ENCODE measurements at regions not wholly inside any gene's neighbourhood (a gene's known extent, or its start where the extent isn't known, plus 50 kb on each side); places are given as distances from the start of the nearest gene placed in this dataset.

GRCh38 chr1:212162635-212163034 lies 122.6 kb upstream of the PPP2R5A start:
- H3K36me3 ChIP-seq (ENCODE audit: control insufficient read depth in 2 of 2, extremely low read depth in 1 of 2, insufficient read depth in 2 of 2, low read length in 2 of 2) = no peaks in the 10 kb centered on the region
- no peak overlapping the region for H2AFZ ChIP-seq (ENCODE audit: low read depth, low read length)
- FAIRE-seq = no peak
- ChIA-PET CTCF (interaction anchor here (0.7 to 1.9 kb wide), 3 partner anchors 10 to 92 kb away, joined by 3 to 11 read pairs (median 6); no protein-coding TSS in a partner anchor), POLR2A (no interaction called here)
- H3K4me2 ChIP-seq (ENCODE audit: insufficient read depth, low read length) = no peak overlapping the region
- H3K9ac ChIP-seq (replicated peaks; ENCODE audit: extremely low read depth, insufficient read depth, low read length) = no peak overlapping the region
- dilution Hi-C loops (cut with MboI; ENCODE audit: extremely low pct_ligation_motif_present, low sequenced_read_pairs) = no loop called here
- H3K4me1 ChIP-seq (ENCODE audit: control insufficient read depth, extremely low read depth, insufficient read depth, low read length) = peaks cover 29% of the 10 kb centered on the region
- DNase-seq (ENCODE audit: low read depth, low spot score) = peak; percentile 57
- no peaks in the 10 kb centered on the region for H3K27me3 ChIP-seq (ENCODE audit: control insufficient read depth in 2 of 2, insufficient read depth in 2 of 2, low read length in 2 of 2)
- no peak overlapping the region for H3K27ac ChIP-seq (ENCODE audit: insufficient read depth, low read depth, low read length)
- H3K4me3 ChIP-seq (replicated peaks in 1 of 3; ENCODE audit: insufficient read depth in 1 of 3, low read depth in 1 of 3, low read length in 3 of 3) = no peak overlapping the region
- no peaks in the 10 kb centered on the region for H3K9me1 ChIP-seq (replicated peaks; ENCODE audit: control insufficient read depth, extremely low read depth, insufficient read depth, low read length)
- BruUV-seq (replicated peaks) = no TSS peak
- intact Hi-C loops (cut with micrococcal nuclease) = no loop called here
- no peaks in the 10 kb centered on the region for H3K79me2 ChIP-seq (ENCODE audit: control insufficient read depth, insufficient read depth, low read length)
- H4K20me1 ChIP-seq (replicated peaks; ENCODE audit: control insufficient read depth, extremely low read depth, insufficient read depth, low read length) = no peaks in the 10 kb centered on the region
- no peak for TF ChIP-seq EZH2 (IDR thresholded peaks at IDR 0.05; ENCODE audit: borderline replicate concordance, low read depth, low read length, severe bottlenecking)
- TF ChIP-seq POLR2AphosphoS5 (IDR thresholded peaks at IDR 0.05; ENCODE audit: insufficient read depth, low read depth, low read length) = no peak
- no peak for TF ChIP-seq POLR2A (IDR thresholded peaks at IDR 0.05; ENCODE audit: low read depth, low read length)
- no peak for TF ChIP-seq GATA2 (IDR thresholded peaks at IDR 0.05; ENCODE audit: insufficient read depth, insufficient read length, low read depth, low read length)
- no peak for TF ChIP-seq MYC (IDR thresholded peaks at IDR 0.05; ENCODE audit: low read depth, low read length)
- TF ChIP-seq MAX (IDR thresholded peaks at IDR 0.05; ENCODE audit: insufficient read depth, insufficient read length) = no peak
- TF ChIP-seq JUN (IDR thresholded peaks at IDR 0.05; ENCODE audit: borderline replicate concordance, insufficient read depth, insufficient read length, low read depth) = no peak
- no peak for TF ChIP-seq CTCF (IDR thresholded peaks at IDR 0.05; ENCODE audit: extremely low read depth in 1 of 2, insufficient read depth in 1 of 2, low read depth in 1 of 2, low read length in 2 of 2)
- no peak for TF ChIP-seq FOS (IDR thresholded peaks at IDR 0.05; ENCODE audit: borderline replicate concordance, insufficient read depth, low read length)
- H3K9me3 ChIP-seq (replicated peaks; ENCODE audit: control insufficient read depth, insufficient read depth, low read length) = no peaks in the 10 kb centered on the region
